ENCODE measurements at regions not wholly inside any gene's neighbourhood (a gene's known extent, or its start where the extent isn't known, plus 50 kb on each side); places are given as distances from the start of the nearest gene placed in this dataset.

GRCh38 chr15:24878153-24878552 is 76.6 kb upstream of the SNRPN start:
- Histone ChIP-seq H3K36me3 (ENCODE audit: insufficient read depth, low read length) (no peaks in the 10 kb centered on the region), H3K9me3 (ENCODE audit: low read length) (no peaks in the 10 kb centered on the region), H3K4me3 (ENCODE audit: low read depth in 1 of 2, low read length in 2 of 2) (peak overlapping the region; percentile 30 to 46), H3K27ac (ENCODE audit: low read depth, low read length) (no peak overlapping the region), H3K27me3 (ENCODE audit: control insufficient read depth in 1 of 2, insufficient read depth in 2 of 2, low read length in 2 of 2) (no peaks in the 10 kb centered on the region), H3K9ac (ENCODE audit: low read length) (peak overlapping the region; percentile 32), H3K4me1 (ENCODE audit: insufficient read depth, low read length) (no peaks in the 10 kb centered on the region)

GRCh38 chr15:24879492-24879891 is 75.3 kb upstream of the SNRPN start:
- Histone ChIP-seq H3K9me3 (ENCODE audit: low read length) (no peaks in the 10 kb centered on the region), H3K36me3 (ENCODE audit: insufficient read depth, low read length) (no peaks in the 10 kb centered on the region)

GRCh38 chr15:24880663-24881062 is 74.1 kb upstream of the SNRPN start:
- Histone ChIP-seq H3K27ac (ENCODE audit: low read depth, low read length) (no peak overlapping the region), H3K4me3 (ENCODE audit: low read depth in 1 of 2, low read length in 2 of 2) (no peak overlapping the region), H3K9ac (ENCODE audit: low read length) (no peak overlapping the region), H3K27me3 (ENCODE audit: control insufficient read depth in 1 of 2, insufficient read depth in 2 of 2, low read length in 2 of 2) (no peaks in the 10 kb centered on the region), H3K9me3 (ENCODE audit: low read length) (no peaks in the 10 kb centered on the region), H3K36me3 (ENCODE audit: insufficient read depth, low read length) (no peaks in the 10 kb centered on the region), H3K4me1 (ENCODE audit: insufficient read depth, low read length) (no peaks in the 10 kb centered on the region)

More at GRCh38 chr15:24879492-24879891, 75.3 kb upstream of the SNRPN start:
- Histone ChIP-seq H3K4me1 (ENCODE audit: insufficient read depth, low read length) (no peaks in the 10 kb centered on the region), H3K27ac (ENCODE audit: low read depth, low read length) (no peak overlapping the region), H3K4me3 (ENCODE audit: low read depth in 1 of 2, low read length in 2 of 2) (no peak overlapping the region), H3K27me3 (ENCODE audit: control insufficient read depth in 1 of 2, insufficient read depth in 2 of 2, low read length in 2 of 2) (no peaks in the 10 kb centered on the region), H3K9ac (ENCODE audit: low read length) (no peak overlapping the region)

- Histone ChIP-seq H3K4me3 (ENCODE audit: low read depth in 1 of 2, low read length in 2 of 2) (no peak overlapping the region), H3K4me1 (ENCODE audit: insufficient read depth, low read length) (no peaks in the 10 kb centered on the region), H3K36me3 (ENCODE audit: insufficient read depth, low read length) (no peaks in the 10 kb centered on the region), H3K9ac (ENCODE audit: low read length) (no peak overlapping the region), H3K27ac (ENCODE audit: low read depth, low read length) (no peak overlapping the region), H3K9me3 (ENCODE audit: low read length) (no peaks in the 10 kb centered on the region), H3K27me3 (ENCODE audit: control insufficient read depth in 1 of 2, insufficient read depth in 2 of 2, low read length in 2 of 2) (no peaks in the 10 kb centered on the region)
Measured at GRCh38 chr15:24886538-24886937, 68.2 kb upstream of the SNRPN start.

DNA sequence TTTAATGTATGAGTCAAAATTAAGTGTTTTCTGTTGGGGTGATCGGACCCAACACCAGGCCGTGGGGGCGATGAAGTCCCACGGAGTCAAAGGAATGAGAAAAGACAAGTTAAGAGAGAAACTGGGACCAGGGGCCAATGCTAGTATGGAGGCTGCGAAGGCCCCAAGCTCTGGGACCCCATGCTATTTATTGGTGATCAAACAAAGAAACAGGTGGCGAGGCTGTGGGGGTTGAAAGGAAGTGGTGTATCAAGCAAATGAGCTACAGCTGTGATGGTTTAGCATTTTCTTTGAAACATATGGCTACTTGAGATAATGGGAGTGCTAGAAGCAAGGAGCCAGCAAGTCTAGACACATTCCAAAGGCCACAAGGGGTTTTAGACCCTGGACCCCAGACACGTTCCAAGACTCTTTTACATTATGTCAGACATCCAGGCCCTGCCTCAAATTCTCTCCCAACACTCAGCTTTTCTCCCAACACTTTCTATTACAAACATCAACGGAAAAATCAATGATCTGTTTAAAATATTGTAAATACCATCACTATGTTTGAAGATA is 56.0 kb upstream of the SNRPN start:
- no peak overlapping the region for H3K9ac ChIP-seq (ENCODE audit: low read length)
- no peaks in the 10 kb centered on the region for H3K27me3 ChIP-seq (ENCODE audit: control insufficient read depth in 1 of 2, insufficient read depth in 2 of 2, low read length in 2 of 2)
- H3K36me3 ChIP-seq (ENCODE audit: insufficient read depth, low read length), result no peaks in the 10 kb centered on the region
- no peak overlapping the region for H3K27ac ChIP-seq (ENCODE audit: low read depth, low read length)
- no peaks in the 10 kb centered on the region for H3K9me3 ChIP-seq (ENCODE audit: low read length)
- H3K4me3 ChIP-seq (ENCODE audit: low read depth in 1 of 2, low read length in 2 of 2), result no peak overlapping the region
- no peaks in the 10 kb centered on the region for H3K4me1 ChIP-seq (ENCODE audit: insufficient read depth, low read length)

DNA sequence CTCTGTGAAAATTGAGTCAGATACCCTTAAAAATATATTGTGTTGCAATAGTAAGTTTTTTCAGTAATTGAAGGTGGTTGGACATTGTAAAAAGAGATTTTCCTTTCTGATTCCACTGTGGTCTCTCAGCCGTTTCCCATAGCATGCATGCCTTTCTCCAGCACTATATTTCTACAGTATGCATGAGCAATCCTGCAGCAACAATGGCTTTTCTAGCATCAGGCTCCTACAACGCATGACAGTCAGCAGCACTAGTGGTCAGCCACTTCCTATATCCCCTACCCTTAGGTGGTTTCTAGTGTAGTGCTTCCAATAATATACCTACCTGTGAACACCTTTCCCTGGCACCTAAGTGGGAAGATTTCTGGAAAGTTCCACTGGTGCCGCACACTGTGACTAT is 55.4 kb upstream of the SNRPN start:
- Histone ChIP-seq H3K36me3 (ENCODE audit: insufficient read depth, low read length) (no peaks in the 10 kb centered on the region), H3K9ac (ENCODE audit: low read length) (no peak overlapping the region), H3K27ac (ENCODE audit: low read depth, low read length) (no peak overlapping the region), H3K9me3 (ENCODE audit: low read length) (no peaks in the 10 kb centered on the region), H3K4me1 (ENCODE audit: insufficient read depth, low read length) (no peaks in the 10 kb centered on the region), H3K27me3 (ENCODE audit: control insufficient read depth in 1 of 2, insufficient read depth in 2 of 2, low read length in 2 of 2) (no peaks in the 10 kb centered on the region), H3K4me3 (ENCODE audit: low read depth in 1 of 2, low read length in 2 of 2) (no peak overlapping the region)

GRCh38 chr15:24899795-24900194 is 55.0 kb upstream of the SNRPN start:
- no peak overlapping the region for H3K4me3 ChIP-seq (ENCODE audit: low read depth in 1 of 2, low read length in 2 of 2)
- H3K4me1 ChIP-seq (ENCODE audit: insufficient read depth, low read length), result no peaks in the 10 kb centered on the region
- H3K27ac ChIP-seq (ENCODE audit: low read depth, low read length), result no peak overlapping the region
- no peaks in the 10 kb centered on the region for H3K27me3 ChIP-seq (ENCODE audit: control insufficient read depth in 1 of 2, insufficient read depth in 2 of 2, low read length in 2 of 2)
- H3K9me3 ChIP-seq (ENCODE audit: low read length), result no peaks in the 10 kb centered on the region
- no peaks in the 10 kb centered on the region for H3K36me3 ChIP-seq (ENCODE audit: insufficient read depth, low read length)
- H3K9ac ChIP-seq (ENCODE audit: low read length), result no peak overlapping the region

GRCh38 chr15:24901409-24901808 is 53.4 kb upstream of the SNRPN start:
- Histone ChIP-seq H3K36me3 (ENCODE audit: insufficient read depth, low read length) (no peaks in the 10 kb centered on the region), H3K4me3 (ENCODE audit: low read depth in 1 of 2, low read length in 2 of 2) (no peak overlapping the region), H3K27me3 (ENCODE audit: control insufficient read depth in 1 of 2, insufficient read depth in 2 of 2, low read length in 2 of 2) (no peaks in the 10 kb centered on the region), H3K4me1 (ENCODE audit: insufficient read depth, low read length) (no peaks in the 10 kb centered on the region), H3K27ac (ENCODE audit: low read depth, low read length) (no peak overlapping the region), H3K9ac (ENCODE audit: low read length) (no peak overlapping the region), H3K9me3 (ENCODE audit: low read length) (no peaks in the 10 kb centered on the region)

Measured in muscle layer of colon (tissue), 2 donors.